SU-DHL-6 (cell line): ENCODE measurements at regions not wholly inside any gene's neighbourhood (a gene's known extent, or its start where the extent isn't known, plus 50 kb on each side); places are given as distances from the start of the nearest gene placed in this dataset.
"Not testable (repeated sequence)": the region's sequence is repeated elsewhere in the genome, so short reads cannot be mapped to it uniquely, and the experiment has no call there.

ENCODE experiments used
- H2AFZ ChIP-seq: fragments of 200-600 bp; sonication (generic); 2 replicates; pipeline ENCODE4 v1.6.1; 2014; ENCODE audit warnings: low read depth, mild to moderate bottlenecking, moderate library complexity, mixed read lengths, antibody characterized with exemption, low read length; ENCODE audit not compliant: severe bottlenecking
- H3F3A ChIP-seq: fragments of 200-600 bp; shearing (Covaris generic); 2 replicates; pipeline ENCODE4 v1.6.0; 2016; ENCODE audit warnings: antibody characterized with exemption, mild to moderate bottlenecking; ENCODE audit not compliant: insufficient read depth
- H3K27ac ChIP-seq: fragments of 200-600 bp; sonication (generic); 2 replicates; pipeline ENCODE4 v1.5.1; 2016; ENCODE audit warnings: low read depth, mild to moderate bottlenecking, low read length, moderate library complexity, mixed read lengths
- H3K27me3 ChIP-seq: fragments of 200-600 bp; sonication (generic), shearing (Covaris generic); 2 replicates; pipeline ENCODE4 v1.6.0; 2014; ENCODE audit warnings: mild to moderate bottlenecking, low read length
- H3K36me3 ChIP-seq: fragments of 200-600 bp; sonication (generic); 2 replicates; pipeline ENCODE4 v1.6.1; 2014; ENCODE audit warnings: mild to moderate bottlenecking, low read length, mixed read lengths
- H3K4me2 ChIP-seq: fragments of 300-600, 200-600 bp; shearing (Covaris generic), sonication (generic); 2 replicates; pipeline ENCODE4 v1.6.0; 2014; ENCODE audit warnings: low read length, low read depth, mild to moderate bottlenecking; ENCODE audit not compliant: poor library complexity, severe bottlenecking
- H3K4me3 ChIP-seq: fragments of 200-600 bp; sonication (generic); 2 replicates; pipeline ENCODE4 v1.5.1; 2014; ENCODE audit warnings: antibody characterized with exemption, low read length, mild to moderate bottlenecking, mixed read lengths; ENCODE audit not compliant: insufficient read depth, poor library complexity, severe bottlenecking
- H3K79me2 ChIP-seq: fragments of 200-600 bp; sonication (generic); 2 replicates; pipeline ENCODE4 v1.6.1; 2014; ENCODE audit warnings: mild to moderate bottlenecking, low read length, moderate library complexity; ENCODE audit not compliant: insufficient read depth
- H3K9ac ChIP-seq: fragments of 200-600 bp; sonication (generic); 2 replicates; pipeline ENCODE4 v1.7.0; 2014; ENCODE audit warnings: mild to moderate bottlenecking, low read length
- H3K9me2 ChIP-seq: fragments of 200-600 bp; sonication (generic); replicated peaks from 2 replicates; pipeline ENCODE4 v1.6.1; 2014; ENCODE audit warnings: low read length; ENCODE audit not compliant: insufficient read depth
- H3K9me3 ChIP-seq: fragments of 200-600 bp; sonication (generic); 2 replicates; pipeline ENCODE4 v1.6.1; 2014; ENCODE audit warnings: low read length, mixed read lengths; ENCODE audit not compliant: insufficient read depth
- H4K20me1 ChIP-seq: fragments of 200-600 bp; sonication (generic); 2 replicates; pipeline ENCODE4 v1.6.1; 2014; ENCODE audit warnings: low read depth, mild to moderate bottlenecking, antibody characterized with exemption, low read length, moderate library complexity, mixed read lengths
- CTCF ChIP-seq: fragments of 200-600 bp; sonication (generic); IDR thresholded peaks from one replicate; pipeline ENCODE4 v1.5.1; 2017; ENCODE audit warnings: antibody characterized with exemption, mild to moderate bottlenecking, low read length, moderate library complexity; ENCODE audit not compliant: insufficient read depth, poor library complexity, severe bottlenecking
- EZH2phosphoT487 ChIP-seq: fragments of 200-600 bp; sonication (generic), shearing (Covaris generic); conservative IDR thresholded peaks from 2 replicates; pipeline ENCODE4 v1.6.1; 2018; ENCODE audit warnings: mild to moderate bottlenecking, antibody characterized with exemption, low read length, moderate library complexity, mixed read lengths

- TF ChIP-seq CTCF (no peak), EZH2phosphoT487 (no peak)
- H3K9me3 ChIP-seq: no peaks in the 10 kb centered on the region
- H3K27ac ChIP-seq: no peak overlapping the region
- no peak overlapping the region for H2AFZ ChIP-seq
- no peaks in the 10 kb centered on the region for H3F3A ChIP-seq
- H3K4me2 ChIP-seq: no peak overlapping the region
- H3K36me3 ChIP-seq: no peaks in the 10 kb centered on the region
- 0 out of 2 replicates have a peak, but pooled peaks cover 2% of the 10 kb centered on the region for H3K27me3 ChIP-seq
- no peaks in the 10 kb centered on the region for H3K9me2 ChIP-seq
- H3K9ac ChIP-seq: no peak overlapping the region
- H3K79me2 ChIP-seq: no peaks in the 10 kb centered on the region
- no peak overlapping the region for H3K4me3 ChIP-seq
- no peaks in the 10 kb centered on the region for H4K20me1 ChIP-seq
Observed at GRCh38 chr2:176910828-176911227, 301.8 kb upstream of the HNRNPA3 start.

- no peak overlapping the region for H3K27ac ChIP-seq
- H3K79me2 ChIP-seq: no peaks in the 10 kb centered on the region
- H2AFZ ChIP-seq: no peak overlapping the region
- no peaks in the 10 kb centered on the region for H3F3A ChIP-seq
- H3K36me3 ChIP-seq: no peaks in the 10 kb centered on the region
- H4K20me1 ChIP-seq: no peaks in the 10 kb centered on the region
- H3K9ac ChIP-seq: no peak overlapping the region
- no peak overlapping the region for H3K4me3 ChIP-seq
- H3K9me3 ChIP-seq: no peaks in the 10 kb centered on the region
- no peaks in the 10 kb centered on the region for H3K9me2 ChIP-seq
- TF ChIP-seq CTCF: no peak
- TF ChIP-seq EZH2phosphoT487: no peak
- no peak overlapping the region for H3K4me2 ChIP-seq
- 0 out of 2 replicates have a peak, but pooled peaks cover 2% of the 10 kb centered on the region for H3K27me3 ChIP-seq
Observed at GRCh38 chr2:176913955-176914354, 298.6 kb upstream of the HNRNPA3 start.

- Histone ChIP-seq H3K4me3 (no peak overlapping the region), H3F3A (no peaks in the 10 kb centered on the region), H3K27me3 (0 out of 2 replicates have a peak, but pooled peaks cover 2% of the 10 kb centered on the region), H3K4me2 (no peak overlapping the region), H3K27ac (no peak overlapping the region), H3K36me3 (no peaks in the 10 kb centered on the region), H3K9me2 (no peaks in the 10 kb centered on the region), H4K20me1 (no peaks in the 10 kb centered on the region), H3K9ac (no peak overlapping the region), H3K9me3 (no peaks in the 10 kb centered on the region), H3K79me2 (no peaks in the 10 kb centered on the region), H2AFZ (no peak overlapping the region)
- no peak for TF ChIP-seq EZH2phosphoT487
- no peak for TF ChIP-seq CTCF
Observed at GRCh38 chr2:176914371-176914770, 298.2 kb upstream of the HNRNPA3 start.

GRCh38 chr2:176922545-176922944, 290.0 kb upstream of the HNRNPA3 start:
- H3K9ac ChIP-seq, H3K27ac ChIP-seq, H3F3A ChIP-seq, H3K4me3 ChIP-seq, H3K9me3 ChIP-seq, H3K79me2 ChIP-seq, H3K36me3 ChIP-seq, H2AFZ ChIP-seq, H4K20me1 ChIP-seq, H3K27me3 ChIP-seq, H3K4me2 ChIP-seq, H3K9me2 ChIP-seq: not testable (repeated sequence)
